HG02798 (cell line): ENCODE measurements at regions not wholly inside any gene's neighbourhood (a gene's known extent, or its start where the extent isn't known, plus 50 kb on each side); places are given as distances from the start of the nearest gene placed in this dataset.
"Not testable (repeated sequence)": the region's sequence is repeated elsewhere in the genome, so short reads cannot be mapped to it uniquely, and the experiment has no call there.

ENCODE experiments used
- ATAC-seq: cut with Tn5 transposase; IDR thresholded peaks from one replicate; pipeline ENCODE4 v1.9.1; 2021; ENCODE audit warnings: mild to moderate bottlenecking; ENCODE audit not compliant: unreplicated experiment, poor library complexity

- ATAC-seq: no peak
Observed at GRCh38 chr11:80944758-80945157, 1503.9 kb upstream of the TENM4 start.

GRCh38 chr11:80943226-80943625, 1502.4 kb upstream of the TENM4 start:
- ATAC-seq: no peak

GRCh38 chr11:80937842-80938241, 1497.0 kb upstream of the TENM4 start:
- ATAC-seq: no peak

- no peak for ATAC-seq
Observed at GRCh38 chr11:80930038-80930437, 1489.2 kb upstream of the TENM4 start.

- no peak for ATAC-seq
Observed at GRCh38 chr11:80929031-80929805, 1488.4 kb upstream of the TENM4 start.

GRCh38 chr11:80925321-80925720, 1484.5 kb upstream of the TENM4 start:
- ATAC-seq: no peak

GRCh38 chr11:80921310-80921709, 1480.5 kb upstream of the TENM4 start:
- not testable (repeated sequence) for ATAC-seq

- ATAC-seq: no peak
Observed at GRCh38 chr11:80916173-80916798, 1475.5 kb upstream of the TENM4 start.

GRCh38 chr11:80914311-80914710, 1473.5 kb upstream of the TENM4 start:
- no peak for ATAC-seq

GRCh38 chr11:80911666-80912065, 1470.8 kb upstream of the TENM4 start:
- ATAC-seq: no peak

- peak; percentile 59 for ATAC-seq
Observed at GRCh38 chr11:80900265-80900664, 1459.4 kb upstream of the TENM4 start.

- ATAC-seq: peak; percentile 36
Observed at GRCh38 chr11:80899381-80899780, 1458.6 kb upstream of the TENM4 start.

GRCh38 chr11:80898910-80899309, 1458.1 kb upstream of the TENM4 start:
- no peak for ATAC-seq

- no peak for ATAC-seq
Observed at GRCh38 chr11:80886684-80887083, 1445.9 kb upstream of the TENM4 start.

- peak; percentile 75 for ATAC-seq
Observed at GRCh38 chr11:80873310-80873999, 1432.6 kb upstream of the TENM4 start.

GRCh38 chr11:80872116-80872728, 1431.4 kb upstream of the TENM4 start:
- ATAC-seq: peak; percentile 38

GRCh38 chr11:80868831-80869230, 1428.0 kb upstream of the TENM4 start:
- ATAC-seq: no peak

GRCh38 chr11:80862011-80862410, 1421.2 kb upstream of the TENM4 start:
- ATAC-seq: no peak

- ATAC-seq: no peak
Observed at GRCh38 chr11:80861193-80861592, 1420.4 kb upstream of the TENM4 start.

GRCh38 chr11:80860632-80861031, 1419.8 kb upstream of the TENM4 start:
- ATAC-seq: no peak

- ATAC-seq: no peak
Observed at GRCh38 chr11:80856066-80856465, 1415.2 kb upstream of the TENM4 start.
